Left kidney (tissue), 1 donor: ENCODE measurements at regions not wholly inside any gene's neighbourhood (a gene's known extent, or its start where the extent isn't known, plus 50 kb on each side); places are given as distances from the start of the nearest gene placed in this dataset.

Experiments
- DNase-seq: peaks from one replicate; pipeline ENCODE4 v3.0.0-alpha.2; 2013

DNA sequence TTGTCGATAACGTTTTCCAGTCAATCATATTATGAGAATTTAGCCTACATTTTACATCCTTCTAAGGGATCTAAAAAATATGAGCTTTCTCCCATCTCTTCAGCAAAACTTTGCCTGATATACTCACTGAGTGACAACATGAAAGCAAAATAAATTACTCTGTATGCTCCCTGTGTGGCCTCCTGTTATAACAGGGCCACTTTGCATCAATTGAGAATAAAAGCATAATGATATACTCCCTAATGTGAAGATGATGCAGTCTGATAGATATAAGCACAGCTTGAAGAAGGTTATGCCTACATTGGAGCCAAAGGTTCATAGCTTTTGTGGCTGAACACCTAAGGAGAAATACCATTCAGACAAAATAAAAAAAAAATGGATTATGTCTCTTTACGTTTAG lies 561.3 kb upstream of the ZNF717 start:
- no peak for DNase-seq

DNA sequence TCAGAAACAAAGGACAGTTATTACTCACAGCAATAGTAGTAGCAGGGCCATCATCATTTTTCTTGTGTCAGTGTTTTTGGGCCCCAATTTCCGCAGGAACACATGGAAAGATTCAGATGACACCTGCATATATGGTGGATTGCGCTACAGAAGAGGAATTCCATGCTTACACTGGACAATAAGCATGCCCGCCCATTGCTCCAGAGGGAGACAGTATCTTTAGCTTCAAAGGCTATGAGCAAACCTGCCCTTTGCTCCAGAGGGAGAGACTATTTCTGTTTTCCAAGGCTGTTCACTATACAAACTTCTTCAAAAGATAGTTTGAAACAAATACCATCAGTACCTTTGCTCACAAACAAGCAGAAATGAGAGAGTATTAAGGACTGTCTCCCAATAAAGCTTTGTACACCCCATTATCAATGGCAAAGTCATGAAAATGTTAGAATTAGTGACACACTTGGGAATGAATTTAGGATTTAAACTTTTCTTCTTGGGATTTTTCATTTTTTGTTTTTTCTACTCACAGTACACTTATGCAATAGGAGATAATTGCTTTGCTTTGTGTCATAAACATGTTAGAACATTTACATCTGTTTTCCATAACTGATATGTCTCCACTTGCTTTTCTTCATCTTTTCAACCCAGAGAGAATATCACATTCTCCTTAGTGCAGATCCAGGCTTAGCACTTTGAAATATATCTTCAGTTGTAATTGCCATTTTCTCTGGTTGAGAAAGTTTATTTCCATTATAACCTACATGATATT lies 564.5 kb upstream of the ZNF717 start:
- no peak for DNase-seq

DNA sequence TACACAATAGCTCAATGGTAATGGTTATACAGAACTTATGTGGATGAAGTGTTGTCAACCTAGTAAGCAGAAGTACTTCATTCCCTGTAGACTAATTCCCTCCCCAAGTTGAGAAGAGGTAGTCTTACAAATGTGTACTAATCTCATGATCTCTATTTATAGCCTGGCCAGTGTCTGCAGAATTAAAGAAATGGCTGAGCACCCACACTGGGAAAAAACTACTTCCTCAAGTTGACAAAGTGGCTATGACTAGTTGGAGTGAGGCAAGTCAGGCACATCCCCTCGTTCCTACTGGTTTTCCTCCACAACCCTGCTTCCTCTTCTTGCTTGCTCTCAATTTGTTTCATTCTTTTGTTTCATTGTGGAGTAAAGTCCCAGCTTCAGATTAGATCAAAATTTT lies 566.7 kb upstream of the ZNF717 start:
- DNase-seq = no peak

DNA sequence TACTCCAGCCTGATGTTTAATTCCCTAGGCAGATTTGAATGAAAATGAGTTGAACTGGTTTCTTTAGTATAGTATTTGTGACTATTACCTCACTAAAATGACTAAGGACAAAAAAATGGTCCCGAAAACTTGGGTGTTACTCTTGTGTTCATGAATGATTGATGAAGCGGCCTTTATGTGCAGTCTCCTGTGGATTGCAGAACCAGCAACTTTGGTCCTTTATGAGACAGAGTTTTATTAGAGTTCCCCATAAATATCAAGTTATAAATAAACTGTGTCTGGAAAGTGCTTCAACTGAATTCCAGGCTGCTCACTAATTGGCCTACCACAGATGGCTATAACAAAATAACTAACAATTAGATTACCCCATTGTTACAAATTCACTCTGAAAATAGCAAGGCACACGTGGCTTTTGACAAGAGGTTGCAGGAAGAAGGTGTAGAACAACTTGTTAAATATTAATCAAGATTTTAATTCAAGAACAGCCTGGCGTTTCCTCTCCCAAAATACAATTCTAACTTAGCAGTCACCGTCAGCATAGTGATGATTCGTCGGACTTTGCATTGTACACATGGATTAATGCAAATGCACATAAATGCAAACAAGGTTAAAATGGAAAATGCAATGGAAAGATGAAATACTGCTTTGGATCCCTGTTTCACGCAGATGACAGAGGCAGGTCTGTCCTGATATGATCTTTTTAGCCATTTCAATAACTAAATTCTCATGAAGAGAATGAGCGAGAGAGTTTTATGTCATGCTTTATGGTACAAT lies 567.3 kb upstream of the ZNF717 start:
- no peak for DNase-seq

DNA sequence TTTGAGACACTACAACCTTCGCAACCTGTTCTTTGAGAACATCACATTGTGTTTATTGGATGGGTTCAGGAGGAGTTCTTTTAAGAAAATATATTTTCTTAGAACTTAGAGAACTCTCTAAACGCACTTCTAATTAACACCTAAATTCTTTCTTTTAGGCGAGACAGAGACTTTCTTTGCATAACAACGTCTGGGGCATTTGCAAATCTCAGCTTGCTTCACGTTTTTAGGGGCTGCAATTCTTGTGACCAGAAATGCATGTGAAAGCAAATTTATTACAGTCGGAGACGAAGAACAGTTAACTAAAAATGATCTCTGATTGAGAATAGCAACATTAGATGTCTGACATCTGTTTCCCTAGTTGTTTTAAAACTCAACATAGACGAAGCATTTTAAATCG lies 568.3 kb upstream of the ZNF717 start:
- DNase-seq = no peak

DNA sequence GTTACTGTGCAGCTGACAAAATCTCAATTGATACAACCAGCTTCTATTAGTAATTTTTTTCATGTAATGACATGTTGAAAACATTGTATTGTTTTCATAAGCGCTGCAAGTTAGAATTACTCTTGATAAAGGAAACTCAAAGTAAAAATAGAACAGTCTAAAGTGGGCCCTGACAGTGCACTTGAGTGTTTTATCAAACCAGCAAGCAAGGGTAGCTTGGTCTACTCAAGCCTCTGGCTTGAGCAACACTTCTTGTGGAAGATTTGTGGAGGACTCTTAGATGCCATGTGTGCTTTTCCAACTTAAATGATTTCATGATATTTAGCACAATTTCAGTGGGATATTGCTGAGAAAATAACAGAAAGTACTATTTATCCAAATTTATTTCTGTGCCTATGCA lies 575.7 kb upstream of the ZNF717 start:
- no peak for DNase-seq

DNA sequence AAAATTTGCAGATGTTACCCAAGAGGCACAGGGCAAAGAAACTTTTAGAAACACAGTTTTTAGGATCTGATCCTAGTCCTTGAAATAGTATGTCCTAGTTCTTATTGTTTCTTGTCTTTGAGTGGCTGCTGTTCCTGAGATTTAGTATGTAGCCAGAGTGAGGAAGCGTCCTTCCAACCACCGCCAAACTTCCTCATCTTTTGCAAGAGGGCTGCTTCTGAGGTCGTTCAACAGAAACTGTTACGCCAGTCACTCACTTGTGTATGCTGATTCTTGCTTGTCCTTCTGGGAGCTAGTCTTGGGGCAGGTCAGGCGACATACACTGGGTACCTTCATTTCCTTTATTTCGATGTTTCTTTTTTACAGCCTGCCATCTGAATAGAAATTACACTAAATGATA lies 577.3 kb upstream of the ZNF717 start:
- no peak for DNase-seq

DNA sequence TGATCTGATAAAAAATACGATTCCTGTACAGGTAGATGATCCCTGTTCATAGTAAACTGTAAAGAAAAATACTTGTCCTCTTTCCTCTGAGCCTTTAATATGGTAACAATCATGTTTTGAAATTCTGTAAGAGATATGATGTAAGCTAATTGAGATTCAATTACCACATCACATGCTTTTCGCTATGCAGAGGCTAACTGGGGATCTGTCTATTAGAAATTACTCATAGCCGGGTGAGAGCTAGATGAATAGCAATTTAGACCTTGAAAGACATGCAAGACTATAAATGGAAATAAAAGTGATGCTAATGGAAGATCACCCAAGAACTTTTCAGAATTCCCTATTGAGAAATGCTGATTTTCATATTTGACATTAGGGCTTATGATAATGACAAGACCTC lies 579.9 kb upstream of the ZNF717 start:
- no peak for DNase-seq

DNA sequence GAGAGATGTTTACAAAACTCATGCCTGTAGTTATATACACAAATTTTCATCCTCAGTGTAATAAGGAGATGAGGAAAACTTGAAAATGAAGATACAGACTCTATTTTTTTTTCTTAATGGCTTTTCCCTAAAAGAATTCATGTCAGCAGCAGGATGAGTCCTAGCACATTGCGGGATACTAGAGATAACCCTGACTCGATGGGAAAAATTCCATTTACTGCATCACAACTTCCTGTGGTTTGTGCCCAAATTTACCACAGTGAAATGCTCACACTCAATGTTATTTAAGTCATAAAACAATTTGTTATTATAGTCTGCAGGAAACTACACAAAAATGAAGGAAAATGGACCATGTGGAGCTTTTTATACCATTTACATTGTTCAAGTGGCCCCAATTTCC lies 581.9 kb upstream of the ZNF717 start:
- DNase-seq = no peak

DNA sequence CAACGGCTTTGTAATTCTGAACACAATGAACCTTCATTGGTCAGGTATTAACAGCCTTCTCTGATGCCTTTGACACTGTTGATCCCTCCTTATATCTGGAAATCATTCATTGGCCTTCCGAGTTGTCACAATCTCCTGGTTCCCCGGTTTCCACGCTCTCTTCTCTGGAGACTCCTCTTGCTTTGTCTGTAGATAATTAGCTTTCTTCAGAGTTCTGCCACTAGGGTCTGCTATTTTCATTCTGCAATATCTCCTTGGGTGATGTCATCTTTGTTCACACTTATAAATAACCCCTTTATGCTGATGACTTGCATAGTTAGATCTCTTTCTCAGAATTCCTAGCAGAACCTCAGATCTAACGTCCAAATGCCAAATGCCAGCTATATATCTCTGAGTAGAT lies 583.8 kb upstream of the ZNF717 start:
- no peak for DNase-seq

DNA sequence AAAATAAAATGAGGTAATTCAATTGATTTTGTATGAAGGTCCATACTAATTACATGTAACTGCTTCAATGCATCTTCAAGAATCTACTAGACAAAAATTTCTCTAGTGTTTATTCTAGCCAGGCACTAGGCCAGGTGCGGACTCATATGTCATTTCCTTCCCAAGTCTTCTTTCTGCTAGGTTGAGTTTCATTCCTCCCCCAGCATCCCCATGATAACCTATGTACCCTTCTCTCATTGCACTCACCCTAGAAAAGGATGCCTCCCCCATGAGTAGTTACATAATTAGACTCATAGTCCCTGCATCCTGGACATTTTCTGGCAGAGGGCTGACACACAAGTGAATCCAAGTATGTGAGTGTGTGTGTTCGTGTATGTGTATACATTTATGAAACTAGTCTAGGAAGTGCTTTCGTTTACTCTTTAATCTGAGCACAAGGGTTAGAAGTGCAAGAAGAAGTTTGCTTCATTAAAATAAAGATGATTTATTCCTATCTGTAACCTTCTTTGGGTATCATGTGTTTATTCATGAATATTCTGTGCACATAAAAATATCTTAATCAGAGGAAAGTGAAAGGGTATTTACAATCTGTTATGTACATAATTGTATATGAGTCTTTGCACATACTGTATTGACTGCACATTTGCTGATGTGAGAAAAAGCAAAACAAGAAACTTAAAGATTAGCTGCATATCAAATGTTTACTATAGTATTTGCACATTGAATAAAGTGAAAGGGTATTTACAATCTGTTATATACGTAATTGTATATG lies 585.6 kb upstream of the ZNF717 start:
- no peak for DNase-seq

DNA sequence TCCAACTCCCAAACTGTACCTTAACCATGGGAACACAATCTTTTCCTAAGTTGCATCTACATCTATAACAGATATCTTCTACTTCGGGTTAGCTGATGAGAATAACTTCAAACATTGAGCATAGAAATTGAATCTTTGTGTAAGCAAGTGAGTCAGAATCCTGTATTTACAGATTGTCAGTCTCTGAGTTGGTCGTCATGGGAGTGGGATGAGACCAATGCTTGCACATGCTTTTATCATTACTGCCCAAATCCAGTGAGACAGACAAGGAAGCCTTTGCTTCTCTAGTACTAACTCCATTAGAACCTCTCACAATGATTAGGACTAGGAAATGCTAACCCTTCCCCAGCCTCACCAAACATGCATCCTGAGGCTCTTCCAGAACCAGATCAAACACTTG lies 587.1 kb upstream of the ZNF717 start:
- no peak for DNase-seq

DNA sequence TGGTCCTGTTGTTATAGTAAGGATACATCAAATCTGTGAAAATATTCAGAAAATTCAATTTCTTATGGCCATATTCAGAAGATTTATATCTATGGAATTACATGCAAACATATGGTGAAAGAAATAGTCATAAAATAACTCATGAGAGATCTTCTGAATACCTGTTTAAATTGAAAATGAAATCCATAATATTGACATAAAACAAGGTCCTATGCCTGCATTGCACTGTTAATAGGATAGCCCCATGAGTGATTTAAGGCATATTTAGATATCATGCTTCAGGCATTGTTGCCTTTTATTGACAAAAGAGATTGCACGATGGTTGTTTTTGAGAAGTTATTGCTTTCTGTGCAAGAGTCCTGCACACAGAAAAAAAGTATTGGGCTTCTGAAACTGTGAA lies 591.7 kb upstream of the ZNF717 start:
- no peak for DNase-seq

DNA sequence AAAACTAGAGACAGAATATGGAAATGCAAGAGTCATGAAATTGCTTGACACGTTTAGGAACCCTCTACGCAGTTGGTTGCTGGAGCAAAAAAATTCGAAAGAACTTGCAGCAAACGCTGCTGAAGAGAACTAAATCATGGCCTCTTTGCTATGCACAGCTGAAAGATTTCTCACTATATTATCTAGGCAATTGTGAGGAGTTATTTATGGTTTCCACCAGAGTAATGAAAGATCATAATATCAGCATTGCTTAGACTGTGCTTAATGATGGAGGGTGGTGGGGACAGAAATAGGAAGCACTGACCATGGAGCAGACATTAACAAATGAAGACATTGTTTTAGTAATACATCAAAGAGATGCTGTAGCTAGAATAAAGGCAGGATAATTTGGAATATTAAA lies 593.4 kb upstream of the ZNF717 start:
- DNase-seq = no peak

DNA sequence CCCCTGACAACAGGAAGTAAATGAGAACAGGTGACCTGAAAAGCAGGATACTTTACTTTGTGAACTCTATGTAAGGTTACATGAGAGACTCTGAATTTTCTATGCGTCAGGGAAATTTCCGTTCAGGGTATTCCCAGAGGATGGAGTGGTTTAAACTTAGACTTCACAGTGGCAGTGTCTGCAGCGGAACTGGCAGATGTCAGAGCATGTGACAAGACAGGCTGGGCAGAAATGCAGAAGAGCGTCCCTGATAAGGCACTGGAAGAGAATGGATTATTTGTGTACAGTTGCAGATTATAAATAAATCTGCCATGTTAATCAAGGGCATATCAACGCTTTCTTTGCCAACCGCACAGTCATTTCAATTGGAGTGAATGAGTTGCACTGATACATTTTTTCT lies 598.4 kb upstream of the ZNF717 start:
- DNase-seq = no peak

DNA sequence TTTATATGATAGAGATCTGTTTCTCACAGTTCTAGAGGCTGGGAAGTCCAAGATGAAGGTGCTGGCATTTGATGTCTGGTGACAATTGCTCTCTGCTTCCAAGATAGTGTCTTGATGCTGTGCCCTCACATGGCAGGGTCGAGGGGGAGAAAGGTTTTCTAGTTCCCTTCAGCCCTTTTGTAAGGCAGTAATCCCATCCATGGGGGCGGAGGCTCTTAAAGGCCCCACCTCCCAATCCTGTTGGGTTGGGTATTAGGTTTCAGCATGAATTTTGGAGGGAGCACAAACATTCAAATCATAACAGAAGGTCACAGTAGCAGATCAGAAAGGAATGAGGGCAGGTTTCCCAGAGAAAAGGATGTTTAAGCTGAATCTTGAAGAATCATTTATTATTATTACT lies 601.7 kb upstream of the ZNF717 start:
- no peak for DNase-seq

DNA sequence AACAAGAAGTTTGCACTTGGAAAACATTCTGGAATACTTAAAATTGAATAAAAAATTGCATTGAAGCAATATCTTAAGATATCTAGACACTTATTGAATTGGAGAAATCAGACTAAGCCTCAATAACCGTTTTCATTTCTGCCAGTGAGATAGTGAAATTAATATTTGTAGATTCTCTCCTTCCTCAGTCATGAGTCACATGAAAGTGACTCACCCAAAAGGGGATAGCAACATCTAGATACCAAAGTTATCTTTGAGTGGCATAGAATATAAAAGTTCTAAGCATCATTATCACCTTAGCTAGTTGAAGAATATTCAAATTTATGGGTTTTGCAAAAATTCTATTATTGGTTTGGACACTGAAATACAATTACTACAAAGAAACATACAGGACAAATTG lies 614.8 kb upstream of the ZNF717 start:
- no peak for DNase-seq

DNA sequence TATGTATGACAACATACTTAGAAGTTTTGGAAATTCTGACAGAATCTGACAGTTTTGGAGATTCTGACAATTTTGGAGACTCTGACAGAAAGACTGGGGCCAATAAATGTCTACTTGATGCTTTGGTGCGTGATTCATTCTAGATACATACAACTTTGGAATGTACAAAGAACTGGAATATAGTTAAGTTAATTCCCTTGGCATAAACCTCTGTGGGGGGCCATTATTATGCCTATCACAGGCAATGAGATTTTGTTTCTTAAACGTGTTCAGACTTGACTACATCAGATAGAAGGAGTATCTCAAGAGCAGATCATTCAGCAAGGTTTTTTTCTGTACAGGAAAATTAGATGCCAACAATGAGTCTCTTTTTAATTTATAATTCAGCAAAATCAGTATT lies 617.6 kb upstream of the ZNF717 start:
- DNase-seq = no peak

DNA sequence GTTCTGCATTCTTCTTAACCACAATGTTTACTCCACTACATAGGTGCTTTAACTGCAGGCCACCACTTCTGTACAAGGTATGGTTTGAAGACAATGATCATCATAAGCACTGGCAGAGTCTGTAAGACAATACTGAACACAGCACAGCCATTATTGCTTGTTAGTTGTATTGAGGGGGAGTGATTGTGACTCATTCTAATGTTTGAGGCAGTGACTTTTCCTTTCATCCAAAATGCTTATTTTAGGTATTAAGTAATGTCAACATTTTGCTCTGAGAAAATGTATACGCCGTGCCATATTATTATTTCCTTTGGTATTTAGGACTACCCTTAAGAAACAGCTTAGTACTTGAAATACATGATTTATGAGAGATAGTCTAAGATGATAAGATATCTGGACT lies 618.2 kb upstream of the ZNF717 start:
- no peak for DNase-seq

DNA sequence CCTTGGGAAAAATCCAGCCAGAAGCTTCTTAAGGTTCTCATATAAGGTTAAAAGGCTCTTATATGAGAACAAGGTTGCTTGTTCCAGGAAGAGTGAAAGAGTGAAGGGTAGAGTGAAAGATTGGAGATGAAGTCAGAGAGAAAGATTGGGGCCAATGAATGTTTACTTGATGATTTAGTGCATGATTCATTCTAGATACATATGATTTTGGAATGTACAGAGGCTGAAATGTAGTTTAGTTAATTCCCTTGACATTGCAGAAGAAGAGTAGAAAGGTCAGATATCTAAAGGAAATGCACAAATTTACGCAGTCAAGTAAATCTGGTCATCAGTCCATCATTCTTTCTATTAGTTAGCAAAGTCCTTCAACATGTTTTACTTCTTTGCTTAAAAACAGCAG lies 619.8 kb upstream of the ZNF717 start:
- DNase-seq = no peak

DNA sequence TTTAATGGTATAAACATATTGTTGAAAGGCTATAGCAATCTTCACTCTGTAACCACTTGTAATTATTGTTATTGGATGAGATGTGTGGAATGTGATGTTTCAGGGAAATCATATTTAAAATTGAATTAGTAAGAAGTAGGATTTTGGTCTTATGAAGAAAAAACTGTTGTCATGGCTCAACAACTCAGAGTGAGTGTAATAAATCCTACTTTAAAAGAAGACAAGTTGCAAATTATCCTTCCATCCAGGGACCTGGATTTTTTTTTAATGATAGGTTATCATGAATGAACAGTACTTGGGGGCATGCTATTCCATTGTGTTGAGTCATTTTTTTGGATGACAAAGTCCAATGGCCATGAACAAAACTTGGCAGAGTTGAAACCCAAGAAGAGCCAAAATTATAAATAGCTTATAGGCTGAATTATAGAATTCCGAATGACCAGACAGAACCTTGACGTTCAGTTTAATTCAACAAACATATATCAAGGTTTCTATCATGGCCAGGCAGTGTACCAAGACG lies 625.5 kb upstream of the ZNF717 start:
- no peak for DNase-seq

DNA sequence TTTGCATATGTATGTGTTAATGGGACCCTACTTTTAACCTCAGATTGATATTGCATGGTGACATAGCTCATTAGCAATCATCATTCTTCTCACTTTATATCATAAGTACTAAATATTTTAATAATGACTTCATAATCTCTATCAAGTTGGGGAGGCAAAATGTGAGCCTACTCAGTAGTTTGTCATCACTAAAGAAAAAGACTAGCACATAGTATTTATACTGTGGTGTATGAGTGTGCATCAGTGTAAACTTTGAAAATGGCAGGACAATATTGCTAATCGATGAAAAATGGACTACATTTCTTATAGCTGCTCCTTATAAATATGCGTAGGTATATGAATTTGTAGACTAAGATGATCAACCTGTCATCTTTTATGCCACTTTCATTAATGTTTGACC lies 624.5 kb upstream of the ROBO2 start:
- no peak for DNase-seq

DNA sequence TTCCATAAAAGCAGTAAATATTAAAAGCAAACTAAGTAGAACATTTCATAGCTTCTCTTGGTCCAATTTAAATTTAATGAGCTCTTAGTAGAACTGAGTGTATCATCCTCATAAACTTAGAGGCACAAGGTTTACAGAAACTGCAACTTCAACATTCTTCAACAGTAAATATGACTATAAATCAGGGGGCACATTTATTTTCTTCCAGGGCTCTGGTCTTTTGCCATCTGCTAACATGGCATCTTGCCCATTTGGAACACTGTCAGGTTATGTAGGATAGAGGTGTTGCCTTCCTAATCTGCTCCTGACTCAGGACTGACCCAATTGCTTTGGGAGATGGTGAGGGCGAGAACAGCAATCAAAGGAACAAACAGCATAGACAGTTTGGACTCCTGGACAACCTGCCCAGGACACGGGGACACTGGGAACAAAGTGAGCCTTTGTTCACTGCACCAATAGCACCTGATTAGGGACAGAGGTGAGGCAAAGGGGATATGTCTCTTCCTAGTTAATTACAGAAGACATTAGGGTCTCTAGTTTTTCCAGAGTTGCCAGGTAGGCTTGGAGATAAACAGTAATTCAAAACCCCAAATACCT lies 610.2 kb upstream of the ROBO2 start:
- no peak for DNase-seq
